Middle frontal gyrus (tissue), 1 donor: ENCODE measurements at regions not wholly inside any gene's neighbourhood (a gene's known extent, or its start where the extent isn't known, plus 50 kb on each side); places are given as distances from the start of the nearest gene placed in this dataset.
"Not testable (repeated sequence)": the region's sequence is repeated elsewhere in the genome, so short reads cannot be mapped to it uniquely, and the experiment has no call there.

Source experiments
- DNase-seq: peaks from one replicate; pipeline ENCODE4 v3.0.0-alpha.2; 2015; ENCODE audit warnings: low spot score; ENCODE audit errors: extremely low spot score

DNA sequence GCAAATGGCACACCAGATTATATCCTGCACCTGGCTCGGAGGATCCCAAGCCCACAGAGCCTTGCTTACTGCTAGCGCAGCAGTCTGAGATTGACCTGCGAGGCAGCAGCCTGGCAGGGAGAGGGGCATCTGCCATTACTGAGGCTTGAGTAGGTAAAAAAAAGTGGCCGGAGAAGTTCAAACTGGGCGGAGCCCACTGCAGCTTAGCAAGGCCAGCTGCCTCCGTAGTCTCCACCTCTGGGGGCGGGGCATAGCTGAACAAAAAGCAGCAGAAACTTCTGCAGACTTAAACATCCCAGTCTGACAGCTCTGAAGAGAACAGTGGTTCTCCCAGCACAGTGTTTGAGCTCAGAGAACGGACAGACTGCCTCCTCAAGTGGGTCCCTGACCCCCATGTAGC, 85.4 kb upstream of the TMEM170B start:
- DNase-seq: not testable (repeated sequence)

DNA sequence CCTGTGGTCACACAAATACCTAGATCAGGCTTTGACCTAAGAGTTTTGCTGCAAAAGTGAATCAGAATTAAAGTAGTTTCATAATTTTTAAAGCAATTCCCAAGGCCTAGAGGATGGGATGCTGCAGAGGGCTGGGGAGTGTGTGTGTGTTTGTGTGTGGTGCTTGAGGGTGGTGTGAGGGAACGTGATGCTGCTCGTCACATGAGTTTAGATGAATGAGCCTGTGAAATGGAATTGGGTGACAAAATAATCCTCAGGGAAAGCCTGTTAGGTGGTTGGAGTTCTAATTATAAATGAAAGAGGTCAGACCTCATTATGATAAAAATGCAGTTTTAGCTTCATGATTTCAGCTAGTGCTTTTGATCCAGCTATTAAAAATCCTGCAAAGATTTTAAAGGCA, 87.5 kb upstream of the TMEM170B start:
- DNase-seq: no peak

DNA sequence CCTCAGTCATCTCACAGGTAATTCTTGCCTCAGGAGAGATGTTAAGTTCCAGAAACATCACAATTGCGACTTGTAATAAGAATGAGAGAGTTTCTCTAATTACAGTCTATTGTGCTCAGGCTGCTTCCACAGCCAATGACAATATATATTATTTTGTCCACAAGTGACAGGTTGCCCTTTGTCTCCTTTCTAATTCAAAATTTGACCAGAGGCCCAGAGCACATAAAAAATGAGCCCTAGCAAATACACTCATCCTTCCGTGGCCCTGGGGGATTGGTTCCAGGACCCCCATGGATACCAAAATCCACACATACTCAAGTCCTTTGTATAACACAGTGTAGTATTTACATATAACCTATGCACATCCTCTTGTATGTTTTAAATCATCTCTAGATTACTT, 88.1 kb upstream of the TMEM170B start:
- no peak for DNase-seq

DNA sequence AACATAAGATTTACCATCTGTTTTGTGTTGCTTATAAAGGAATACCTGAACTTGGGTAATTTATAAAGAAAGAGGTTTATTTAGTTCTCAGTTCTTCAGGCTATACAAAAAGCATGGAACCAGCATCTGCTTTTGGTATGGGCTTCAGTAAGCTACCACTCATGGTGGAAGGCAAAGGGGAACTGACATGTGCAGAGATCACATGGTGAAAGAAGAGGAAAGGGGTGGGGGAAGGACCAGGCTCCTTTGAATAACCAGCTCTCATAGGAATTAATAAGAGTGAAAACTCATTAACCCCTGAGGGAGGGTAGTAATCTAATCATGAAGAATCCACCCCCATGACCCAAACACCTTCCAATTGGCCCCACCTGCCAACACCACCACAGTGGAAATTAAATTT, 89.5 kb upstream of the TMEM170B start:
- DNase-seq: no peak

- DNase-seq: no peak
These were observed 90.3 kb upstream of the TMEM170B start for GRCh38 chr6:11447265-11447664.

GRCh38 chr6:11445146-11445545, 92.4 kb upstream of the TMEM170B start:
- DNase-seq: no peak

DNA sequence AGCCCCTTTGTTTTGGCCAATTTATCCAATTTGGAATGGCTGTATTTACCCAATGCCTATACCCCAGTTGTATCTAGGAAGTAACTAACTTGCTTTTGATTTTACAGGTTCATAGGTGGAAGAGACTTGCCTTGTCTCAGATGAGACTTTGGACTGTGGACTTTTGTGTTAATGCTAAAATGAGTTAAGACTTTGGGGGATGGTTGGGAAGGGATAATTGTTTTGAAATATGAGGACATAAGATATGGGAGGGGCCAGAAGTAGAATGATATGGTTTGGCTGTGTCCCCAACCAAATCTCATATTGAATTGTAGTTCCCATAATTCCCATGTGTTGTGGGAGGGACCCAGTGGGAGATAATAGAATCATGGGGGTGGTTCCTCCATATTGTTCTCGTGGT, 94.4 kb upstream of the TMEM170B start:
- DNase-seq: not testable (repeated sequence)

GRCh38 chr6:11442495-11442894, 95.1 kb upstream of the TMEM170B start:
- DNase-seq: no peak

- no peak for DNase-seq
These were observed 97.7 kb upstream of the TMEM170B start for GRCh38 chr6:11439876-11440275.

GRCh38 chr6:11439017-11439420, 98.5 kb upstream of the TMEM170B start:
- DNase-seq: no peak

DNA sequence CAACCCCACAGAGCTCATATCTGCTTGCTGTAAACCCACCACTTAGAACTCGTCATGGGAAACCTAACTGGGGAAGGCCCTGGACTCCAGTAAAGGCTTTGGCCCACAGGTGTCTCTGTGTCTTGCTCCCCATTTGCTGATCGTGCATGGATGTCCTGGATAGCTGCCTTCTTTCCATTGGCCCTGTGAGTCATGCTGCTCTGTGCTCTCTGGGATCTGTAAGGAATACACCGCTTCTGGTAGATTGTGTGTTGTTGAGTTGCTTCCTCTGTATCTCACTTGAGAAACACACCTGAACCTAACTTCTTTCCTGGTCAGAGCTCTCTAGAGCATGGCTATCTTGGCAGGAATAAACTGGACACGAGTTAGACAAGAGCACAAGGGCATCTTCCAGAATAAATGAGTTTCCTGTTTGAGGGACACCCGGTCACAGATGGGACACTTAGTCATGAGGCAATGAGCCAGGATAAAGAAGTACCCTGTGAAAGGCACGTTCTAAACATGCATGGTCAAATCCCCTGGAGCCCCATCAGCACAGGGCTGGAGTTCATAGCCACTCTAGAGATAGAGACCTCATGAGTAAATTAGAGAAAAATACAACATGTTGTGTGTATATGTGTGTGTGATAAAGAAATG, 99.6 kb upstream of the TMEM170B start:
- DNase-seq: no peak

GRCh38 chr6:11436508-11437096, 100.9 kb upstream of the TMEM170B start:
- DNase-seq: no peak

DNA sequence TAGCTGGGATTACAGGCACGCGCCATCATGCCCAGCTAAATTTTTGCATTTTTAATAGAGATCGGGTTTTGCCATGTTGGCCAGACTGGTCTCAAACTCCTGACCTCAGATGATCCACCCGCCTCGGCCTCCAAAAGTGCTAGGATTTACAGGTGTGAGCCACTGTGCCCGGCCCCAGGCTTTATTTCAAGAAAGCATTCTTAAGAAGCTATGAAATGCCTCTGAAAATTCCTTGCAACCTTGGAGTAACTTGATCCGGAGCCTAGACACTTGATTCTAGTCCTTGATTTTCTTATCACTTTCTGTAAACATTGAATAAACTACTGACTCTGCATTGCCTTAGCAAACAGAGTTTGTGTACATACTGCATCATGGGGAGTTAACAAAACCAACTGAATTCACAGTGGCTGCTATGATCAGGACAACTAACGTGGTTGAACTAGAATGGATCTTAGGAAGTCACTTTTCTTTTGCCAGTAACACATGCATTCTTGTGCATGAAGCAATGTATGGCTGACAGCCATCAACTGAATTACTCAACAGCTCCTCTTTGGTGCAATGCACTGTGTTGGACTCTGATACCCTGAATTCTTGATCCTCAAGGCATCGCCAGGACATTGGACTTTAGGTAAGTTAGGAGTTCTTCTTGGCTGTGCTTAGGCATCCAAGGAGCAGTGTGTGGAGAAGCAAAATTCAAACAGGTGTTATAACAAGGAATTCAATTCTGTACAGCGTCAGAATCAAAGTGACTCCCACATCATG, 102.8 kb upstream of the TMEM170B start:
- DNase-seq: no peak

GRCh38 chr6:11433860-11434259, 103.7 kb upstream of the TMEM170B start:
- no peak for DNase-seq

DNA sequence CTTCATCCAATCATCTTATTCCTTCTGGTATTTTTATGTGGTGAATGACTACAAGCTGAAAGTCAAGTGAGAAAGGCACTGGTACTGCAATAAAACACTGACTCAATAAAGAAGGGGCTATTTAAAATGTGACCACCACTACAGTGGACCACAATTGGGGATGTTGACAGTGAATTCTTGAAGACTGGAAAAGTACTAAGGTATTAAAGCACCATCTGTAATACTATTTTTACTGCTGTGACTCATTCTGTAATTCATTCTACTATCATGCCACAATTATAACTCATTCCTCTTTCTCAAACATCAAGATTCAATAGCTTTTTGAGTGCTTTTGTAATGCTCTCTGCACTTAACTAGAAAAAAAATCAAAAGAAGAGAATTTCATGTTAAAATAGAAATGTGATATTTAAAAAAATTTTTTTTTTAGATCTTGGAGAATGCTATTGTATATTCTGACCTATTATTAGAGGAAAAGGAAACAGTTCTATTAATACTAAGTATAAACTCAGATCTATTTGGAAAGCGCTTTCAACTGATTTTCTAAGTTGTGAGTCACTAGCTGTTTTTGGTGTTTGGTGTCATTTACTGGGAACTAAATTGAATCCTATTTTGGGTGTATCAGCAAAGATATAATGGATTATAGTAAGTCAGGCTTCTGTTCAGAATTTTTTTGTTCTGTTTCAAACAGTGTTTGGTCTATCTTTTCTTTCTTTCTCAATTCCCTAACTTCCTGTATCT, 104.7 kb upstream of the TMEM170B start:
- peak; percentile 43 for DNase-seq

GRCh38 chr6:11432091-11432490, 105.5 kb upstream of the TMEM170B start:
- no peak for DNase-seq

DNA sequence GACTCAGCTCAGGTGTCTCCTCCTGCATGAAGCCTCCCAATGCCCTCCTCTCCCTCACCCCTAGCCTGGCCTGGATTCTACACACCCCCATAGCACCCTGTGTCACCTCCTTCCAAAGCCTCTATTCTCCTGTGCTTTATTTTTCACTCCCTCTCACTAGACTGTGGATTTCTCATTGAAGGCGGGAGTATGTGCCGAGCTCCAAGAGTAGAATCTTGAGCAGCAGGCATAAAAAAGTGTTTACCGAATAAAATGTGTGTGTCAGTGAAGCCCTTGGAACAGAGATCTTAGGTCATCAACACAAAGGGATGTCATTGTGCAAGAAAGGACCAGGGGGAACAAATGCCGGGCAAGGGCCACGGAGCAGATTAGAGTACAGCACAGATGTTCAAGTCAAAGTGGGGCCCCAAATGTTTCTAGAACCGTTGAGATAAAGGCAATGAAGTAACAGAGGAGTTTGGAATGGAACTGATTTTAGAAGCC, 106.1 kb upstream of the TMEM170B start:
- no peak for DNase-seq

DNA sequence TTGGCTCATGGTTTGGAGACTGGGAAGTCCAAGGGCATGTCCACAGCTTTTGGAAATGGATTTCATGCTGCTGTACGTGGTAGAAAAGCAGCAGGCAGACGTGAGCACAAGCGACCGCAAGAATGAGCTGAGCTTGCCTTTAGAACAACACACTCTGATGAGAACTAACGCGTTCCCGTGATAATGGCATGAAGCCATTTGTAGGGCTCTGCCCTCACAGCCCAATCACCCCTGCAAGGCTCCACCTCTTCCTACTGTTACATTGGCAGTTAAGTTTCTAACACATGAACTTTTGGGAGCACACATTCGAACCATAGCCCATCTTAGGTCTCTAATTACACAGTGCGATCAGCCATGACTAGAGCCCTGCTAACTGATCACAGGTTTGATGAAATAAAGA, 107.5 kb upstream of the TMEM170B start:
- DNase-seq: no peak

GRCh38 chr6:11429577-11429976, 108.0 kb upstream of the TMEM170B start:
- DNase-seq: no peak

GRCh38 chr6:11428895-11429294, 108.7 kb upstream of the TMEM170B start:
- no peak for DNase-seq

DNA sequence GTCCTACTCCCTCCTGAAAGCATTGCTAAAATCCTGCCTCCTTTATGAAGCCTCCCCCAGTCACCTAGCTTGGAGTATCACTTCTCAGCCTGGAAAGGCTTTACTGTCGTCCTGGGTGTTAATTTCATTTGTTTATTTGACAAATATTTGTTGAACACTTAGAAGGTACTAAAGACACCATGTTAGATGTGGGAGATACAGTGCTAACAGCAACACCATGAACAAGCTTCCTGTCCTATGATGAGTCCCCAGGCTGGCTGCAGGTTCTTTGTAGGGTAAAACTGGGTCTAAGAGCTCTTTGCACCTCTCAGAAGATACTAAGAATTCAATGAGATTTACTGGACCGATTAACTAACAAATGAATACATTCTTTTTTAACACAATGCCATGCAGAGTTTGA, 109.2 kb upstream of the TMEM170B start:
- DNase-seq: no peak

GRCh38 chr6:11427723-11428245, 109.8 kb upstream of the TMEM170B start:
- no peak for DNase-seq
